GM18508 (cell line): ENCODE measurements at regions not wholly inside any gene's neighbourhood (a gene's known extent, or its start where the extent isn't known, plus 50 kb on each side); places are given as distances from the start of the nearest gene placed in this dataset.

Source experiments
- ATAC-seq: cut with Tn5 transposase; IDR thresholded peaks from one replicate; pipeline ENCODE4 v1.9.1; 2021; ENCODE audit warnings: moderate number of reproducible peaks; ENCODE audit not compliant: insufficient read depth, unreplicated experiment

DNA sequence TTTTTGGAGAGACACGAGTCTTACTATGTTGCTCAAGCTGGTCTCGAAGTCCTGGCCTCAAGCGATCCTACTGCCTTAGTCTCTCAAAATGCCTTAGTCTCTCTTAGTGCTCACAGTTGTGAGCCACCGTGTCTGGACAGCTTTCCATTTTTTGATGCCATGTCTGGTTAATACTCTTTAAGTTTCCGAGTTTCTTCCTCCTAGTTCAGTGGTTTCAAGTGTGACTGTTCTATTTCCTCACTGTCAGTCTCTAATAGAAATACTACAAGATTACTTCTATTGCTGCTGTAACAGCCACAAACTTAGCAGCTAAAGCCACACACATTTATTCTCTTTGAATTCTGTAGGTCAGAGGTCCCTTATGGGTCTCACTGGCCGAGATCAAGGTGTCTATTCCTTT is 125.1 kb upstream of the MGAT5 start:
- no peak for ATAC-seq

- ATAC-seq = no peak
Measured at GRCh38 chr2:134129900-134130537, 123.9 kb upstream of the MGAT5 start.

DNA sequence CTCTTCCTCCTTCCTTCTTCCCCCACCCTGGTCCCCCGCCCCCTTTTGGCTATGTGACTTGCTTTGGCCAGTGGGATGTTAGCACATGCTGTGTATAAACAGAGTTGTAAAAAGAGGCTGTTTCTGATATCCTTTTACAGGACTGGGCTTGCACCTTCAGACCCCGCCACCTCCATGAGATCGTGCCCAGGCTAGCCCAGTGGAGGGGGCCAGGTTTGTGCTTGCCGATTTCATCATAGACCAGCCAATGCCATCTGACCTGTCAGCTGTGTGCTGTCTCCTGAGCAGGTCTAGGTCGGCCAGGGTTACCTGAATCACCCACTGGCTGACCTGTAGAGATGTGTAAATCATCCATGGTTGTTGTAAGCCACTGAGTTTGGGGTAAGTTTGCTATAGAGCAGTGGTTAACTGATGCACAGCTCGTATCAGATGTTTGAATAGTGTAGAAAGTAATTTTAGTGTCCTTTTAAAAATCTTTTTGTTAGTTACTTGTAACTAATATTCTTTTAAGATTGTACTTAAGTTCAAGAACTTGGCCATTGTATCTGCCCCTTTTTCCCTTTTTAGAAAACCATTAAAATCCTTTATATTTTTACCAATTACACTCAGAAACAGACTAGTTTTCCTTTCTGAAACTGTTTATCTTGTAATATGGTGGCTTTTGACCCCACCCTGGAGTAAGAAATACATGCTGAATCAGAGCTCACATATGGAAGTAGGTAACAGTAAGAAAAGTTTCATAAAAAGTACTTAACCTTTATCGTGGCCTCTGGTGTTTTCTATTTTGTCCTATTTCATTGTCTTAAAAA is 122.0 kb upstream of the MGAT5 start:
- ATAC-seq = no peak

- no peak for ATAC-seq
Measured at GRCh38 chr2:134132490-134132857, 121.4 kb upstream of the MGAT5 start.

- no peak for ATAC-seq
Measured at GRCh38 chr2:134133622-134134312, 120.1 kb upstream of the MGAT5 start.

- no peak for ATAC-seq
Measured at GRCh38 chr2:134134313-134134706, 119.6 kb upstream of the MGAT5 start.

DNA sequence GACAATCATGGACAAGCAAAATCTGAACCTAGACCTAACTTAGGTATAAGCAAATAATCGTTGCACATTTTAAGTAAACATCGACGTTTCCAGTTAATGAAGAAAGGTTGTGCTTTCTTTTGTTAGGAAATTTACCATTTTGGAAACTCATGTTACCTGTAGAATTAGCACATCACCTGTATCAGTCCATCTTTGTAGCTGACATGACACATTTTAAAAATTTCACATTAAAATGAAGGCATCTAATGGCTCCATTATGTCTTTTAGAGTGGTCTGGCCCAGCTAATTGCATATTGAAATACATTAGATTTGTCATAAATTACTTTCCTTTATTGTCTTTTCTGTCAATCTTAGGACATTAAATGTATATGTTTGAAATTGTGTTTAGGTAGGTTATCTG is 119.0 kb upstream of the MGAT5 start:
- no peak for ATAC-seq

GRCh38 chr2:134135793-134136192 is 118.1 kb upstream of the MGAT5 start:
- no peak for ATAC-seq

GRCh38 chr2:134136731-134137130 is 117.1 kb upstream of the MGAT5 start:
- no peak for ATAC-seq

- no peak for ATAC-seq
Measured at GRCh38 chr2:134137182-134137611, 116.7 kb upstream of the MGAT5 start.

DNA sequence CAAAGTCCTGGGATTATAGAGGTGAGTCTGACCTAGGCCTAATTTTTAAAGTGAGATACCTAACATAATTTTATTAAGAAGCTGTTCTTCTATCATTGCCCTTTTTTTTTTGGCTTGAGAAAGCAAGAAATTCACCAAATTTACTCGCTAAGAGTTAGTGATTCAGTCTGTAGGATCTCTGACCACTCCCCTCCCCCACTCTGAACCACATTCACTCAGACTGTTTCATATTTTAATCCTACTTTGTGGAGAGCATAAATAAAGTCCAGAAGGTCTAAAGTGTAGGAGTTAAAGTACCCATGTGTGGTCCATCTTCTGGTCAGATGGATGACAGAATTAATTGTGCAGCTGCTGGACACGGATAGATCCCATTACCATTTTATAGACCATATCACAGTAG is 115.8 kb upstream of the MGAT5 start:
- ATAC-seq = no peak

DNA sequence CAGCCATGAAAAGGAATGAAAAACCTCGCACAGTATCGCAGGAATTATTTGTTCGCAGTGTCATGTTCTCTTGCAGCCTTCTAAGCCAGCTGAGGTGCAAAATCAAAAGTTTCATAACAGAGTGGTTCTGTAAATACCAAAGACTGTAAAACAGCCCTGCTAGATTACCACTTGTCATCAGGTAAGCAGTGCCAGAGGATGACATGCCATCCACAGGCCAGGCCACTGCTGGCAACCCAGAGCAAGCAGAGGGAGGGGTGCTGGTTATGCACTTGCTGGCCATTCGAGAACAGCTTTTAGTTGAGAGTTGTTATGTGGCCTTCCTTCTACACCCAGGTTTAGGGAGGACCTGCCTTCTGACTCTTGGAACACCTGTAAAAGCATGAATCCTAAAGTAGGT is 114.3 kb upstream of the MGAT5 start:
- no peak for ATAC-seq

GRCh38 chr2:134140251-134140661 is 113.6 kb upstream of the MGAT5 start:
- no peak for ATAC-seq

DNA sequence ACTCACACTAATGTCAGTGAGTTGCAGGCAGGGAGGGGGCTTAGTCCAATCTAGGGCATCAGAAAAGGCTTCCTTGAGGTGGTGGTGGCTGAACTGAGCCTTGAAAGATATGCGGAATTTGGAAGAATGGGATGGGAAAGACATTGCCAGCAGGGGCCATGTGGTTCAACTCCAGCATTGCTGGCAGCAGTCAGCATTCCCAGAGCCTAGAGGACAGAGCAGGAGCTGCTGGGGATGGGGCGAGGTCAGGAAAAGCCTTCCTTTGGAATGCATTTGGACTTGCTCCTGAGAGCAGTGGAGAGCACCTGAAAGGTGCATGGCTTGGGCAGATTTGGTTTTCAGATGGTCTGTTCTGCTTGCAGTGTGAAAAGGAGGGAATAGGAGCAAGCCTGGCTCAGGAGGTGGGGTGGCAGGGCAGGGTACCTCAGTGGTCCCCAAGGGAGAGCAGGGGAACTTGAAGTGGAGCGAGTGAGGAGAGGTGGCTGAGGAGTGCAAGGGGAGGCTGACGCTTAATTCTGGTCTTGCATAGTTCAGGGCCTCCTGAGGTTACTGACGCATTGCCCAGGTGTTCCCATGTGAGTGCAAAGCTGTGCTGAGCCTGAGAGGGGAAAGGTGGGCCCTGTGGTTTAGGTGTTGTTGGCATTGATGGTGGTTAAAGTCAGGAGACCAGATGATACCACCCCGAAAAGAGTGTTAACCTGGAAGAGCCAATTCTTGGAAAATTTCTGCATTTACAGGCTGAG is 112.1 kb upstream of the MGAT5 start:
- no peak for ATAC-seq

GRCh38 chr2:134142341-134142738 is 111.5 kb upstream of the MGAT5 start:
- ATAC-seq = no peak

DNA sequence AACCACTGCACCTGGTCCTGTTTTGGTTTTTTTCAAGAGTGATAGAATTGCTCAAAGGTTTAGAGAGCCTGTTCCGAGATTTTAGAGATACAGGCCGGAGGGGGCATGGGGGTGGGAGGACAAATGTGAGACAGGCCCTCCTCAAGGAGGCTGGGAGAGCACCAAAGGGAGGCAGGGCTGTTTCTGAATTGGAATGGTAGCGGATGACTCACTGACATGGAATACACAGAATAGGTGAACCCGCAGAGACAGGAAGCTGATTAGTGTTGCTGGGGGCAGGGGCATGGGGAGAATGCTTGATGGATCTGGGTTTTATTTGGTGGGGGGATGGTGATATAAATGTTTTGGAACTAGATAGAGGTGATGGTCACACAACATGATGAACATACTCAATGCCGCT is 111.0 kb upstream of the MGAT5 start:
- ATAC-seq = no peak

- ATAC-seq = no peak
Measured at GRCh38 chr2:134143568-134143967, 110.3 kb upstream of the MGAT5 start.

DNA sequence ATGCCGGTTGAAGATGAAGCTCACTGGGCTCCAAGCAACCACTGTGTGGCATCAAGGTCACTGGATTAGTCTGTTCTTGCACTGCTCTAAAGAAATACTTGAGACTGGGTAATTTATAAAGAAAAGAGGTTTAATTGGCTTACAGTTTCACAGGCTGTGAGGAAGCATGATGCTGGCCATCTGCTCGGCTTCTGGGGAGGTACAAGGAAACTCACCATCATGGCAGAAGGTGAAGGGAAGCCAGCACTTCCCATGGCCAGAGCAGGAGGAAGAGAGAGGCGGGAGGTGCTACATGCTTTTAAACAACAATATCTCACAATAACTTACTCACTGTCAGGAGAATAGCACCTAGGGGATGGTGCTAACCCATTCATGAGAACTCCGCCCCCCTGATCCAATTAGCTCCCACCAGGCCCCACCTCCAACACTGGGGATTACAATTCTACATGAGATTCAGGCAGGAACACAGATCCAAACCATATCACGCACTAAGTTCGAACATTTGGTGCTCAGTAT is 109.7 kb upstream of the MGAT5 start:
- no peak for ATAC-seq

- no peak for ATAC-seq
Measured at GRCh38 chr2:134144651-134145050, 109.2 kb upstream of the MGAT5 start.

DNA sequence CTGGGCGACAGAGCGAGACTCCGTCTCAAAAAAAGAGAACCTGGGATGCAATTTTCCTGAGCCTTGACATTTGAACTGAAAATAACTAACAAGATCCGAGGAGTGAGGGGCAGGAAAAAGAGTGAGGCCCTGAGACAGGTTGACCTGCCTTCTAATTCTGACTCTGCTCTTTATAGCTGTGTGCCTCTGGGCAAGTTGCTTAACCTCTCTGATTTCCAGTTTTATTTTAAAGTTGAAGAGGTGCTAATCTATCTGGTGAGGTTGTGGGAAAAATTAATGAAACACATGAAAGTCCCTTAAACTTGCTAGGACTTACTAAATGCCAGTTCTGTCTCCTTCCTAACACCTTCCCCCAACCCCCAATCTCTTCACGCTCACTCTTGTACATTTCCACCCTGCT is 108.4 kb upstream of the MGAT5 start:
- no peak for ATAC-seq

- ATAC-seq = no peak
Measured at GRCh38 chr2:134146161-134146560, 107.7 kb upstream of the MGAT5 start.
